H1 (cell line): ENCODE measurements at regions not wholly inside any gene's neighbourhood (a gene's known extent, or its start where the extent isn't known, plus 50 kb on each side); places are given as distances from the start of the nearest gene placed in this dataset.

Experiments used
- CTCF ChIA-PET: fragments of 300-600 bp; sonication (Branson Sonifier 250); formaldehyde crosslinking; loops from one replicate; lab custom pipeline; 2021; ENCODE audit not compliant: partially characterized antibody; lab: Charles Lee
- POLR2A ChIA-PET: fragments of 300-600 bp; sonication (Branson Sonifier 250); formaldehyde crosslinking; loops from one replicate; lab custom pipeline; 2021; ENCODE audit warnings: inconsistent platforms; ENCODE audit not compliant: partially characterized antibody; lab: Charles Lee
- DNase-seq, 2 experiments: peaks; one replicate each; pipeline versions ENCODE4 v3.0.0 to v3.0.0-alpha.2; 2010 to 2022; ENCODE audit warnings: low spot score in 2 of 2, low read depth in 1 of 2, mixed read lengths in 1 of 2
- FAIRE-seq: peaks from 2 replicates; lab custom pipeline; 2011; peaks lifted over from hg19 to GRCh38; lab: Jason Lieb, UNC
- H2AFZ ChIP-seq: 2 replicates; pipeline ENCODE4 v1.8.1; 2012; ENCODE audit warnings: low read length, inconsistent platforms
- H2AK5ac ChIP-seq: 2 replicates; pipeline ENCODE4 v1.6.1; 2013; ENCODE audit warnings: low read depth, low read length
- H2BK120ac ChIP-seq: replicated peaks from 2 replicates; pipeline ENCODE3; 2013; ENCODE audit warnings: low read depth, low read length, inconsistent platforms
- H2BK12ac ChIP-seq: 2 replicates; pipeline ENCODE4 v1.6.1; 2013; ENCODE audit warnings: low read depth, low read length
- H2BK15ac ChIP-seq: 2 replicates; pipeline ENCODE4 v1.6.1; 2013; ENCODE audit warnings: low read length
- H2BK20ac ChIP-seq: 2 replicates; pipeline ENCODE4 v1.6.1; 2013; ENCODE audit warnings: low read length
- H2BK5ac ChIP-seq: 2 replicates; pipeline ENCODE4 v1.6.1; 2013; ENCODE audit warnings: low read depth, low read length
- H3K14ac ChIP-seq: 2 replicates; pipeline ENCODE4 v1.6.1; 2013; ENCODE audit warnings: inconsistent platforms; ENCODE audit not compliant: insufficient read length
- H3K18ac ChIP-seq: 2 replicates; pipeline ENCODE4 v1.6.1; 2013; ENCODE audit warnings: low read length; ENCODE audit errors: extremely low read depth
- H3K23ac ChIP-seq: 2 replicates; pipeline ENCODE4 v1.6.1; 2013; ENCODE audit warnings: inconsistent platforms; ENCODE audit not compliant: insufficient read length
- H3K23me2 ChIP-seq: 2 replicates; pipeline ENCODE4 v1.6.1; 2013; ENCODE audit warnings: low read depth, low read length
- H3K27ac ChIP-seq: 2 replicates; pipeline ENCODE4 v1.6.1; 2011; ENCODE audit warnings: low read depth, low read length, inconsistent platforms
- H3K27me3 ChIP-seq, 4 experiments: replicated peaks in 1 of 4; 1 replicate in 1 of 4; 2 replicates in 3 of 4; pipeline versions ENCODE4 v1.6.1 to v1.8.1; 2011 to 2013; ENCODE audit warnings: low read length in 3 of 4, mild to moderate bottlenecking in 3 of 4, inconsistent platforms in 2 of 4, mixed read lengths in 2 of 4, moderate library complexity in 1 of 4; ENCODE audit not compliant: control insufficient read depth in 3 of 4, insufficient read depth in 3 of 4; ENCODE audit errors: extremely low read depth in 1 of 4
- H3K36me3 ChIP-seq, 4 experiments: 2 replicates each; pipeline versions ENCODE4 v1.6.1 to v1.8.1; 2011 to 2013; ENCODE audit warnings: mild to moderate bottlenecking in 4 of 4, low read length in 3 of 4, moderate library complexity in 2 of 4, control low read depth in 1 of 4, inconsistent platforms in 1 of 4; ENCODE audit not compliant: insufficient read depth in 4 of 4, control insufficient read depth in 2 of 4
- H3K4ac ChIP-seq: replicated peaks from 2 replicates; pipeline ENCODE3; 2013; ENCODE audit warnings: low read length, low read depth, mixed read lengths, inconsistent platforms; ENCODE audit not compliant: insufficient read length
- H3K4me1 ChIP-seq, 4 experiments: replicated peaks in 1 of 4; 1 replicate in 1 of 4; 2 replicates in 3 of 4; pipeline versions ENCODE4 v1.6.1 to v1.8.1; 2011 to 2013; ENCODE audit warnings: low read length in 3 of 4, inconsistent platforms in 2 of 4, mixed read lengths in 1 of 4; ENCODE audit not compliant: insufficient read depth in 4 of 4, control insufficient read depth in 3 of 4
- H3K4me2 ChIP-seq, 2 experiments: 2 replicates each; pipeline versions ENCODE4 v1.6.1 to v1.8.1; 2011 to 2013; ENCODE audit warnings: low read depth in 2 of 2, low read length in 2 of 2, control low read depth in 1 of 2, inconsistent platforms in 1 of 2, mild to moderate bottlenecking in 1 of 2; ENCODE audit not compliant: insufficient read depth in 1 of 2
- H3K4me3 ChIP-seq, 4 experiments: fragments of 200-600, 300-600 bp in 1 of 4; sonication (generic), shearing (Covaris generic), sonication (Bioruptor Twin) in 1 of 4; 2 replicates each; pipeline versions ENCODE4 v1.5.1 to v1.8.1; 2011 to 2016; ENCODE audit warnings: low read length in 4 of 4, low read depth in 3 of 4, control low read depth in 2 of 4, inconsistent platforms in 2 of 4, mild to moderate bottlenecking in 2 of 4, mixed read lengths in 1 of 4, moderate library complexity in 1 of 4; ENCODE audit not compliant: insufficient read depth in 2 of 4; ENCODE audit errors: extremely low read depth in 1 of 4
- H3K56ac ChIP-seq: replicated peaks from 2 replicates; pipeline ENCODE3; 2013; ENCODE audit warnings: low read depth, mild to moderate bottlenecking, mixed read lengths, low read length, inconsistent platforms; ENCODE audit not compliant: insufficient read length
- H3K79me1 ChIP-seq: 2 replicates; pipeline ENCODE4 v1.6.1; 2013; ENCODE audit warnings: low read depth, low read length, control low read depth
- H3K79me2 ChIP-seq, 2 experiments: 2 replicates each; pipeline versions ENCODE4 v1.6.1 to v1.8.1; 2012 to 2013; ENCODE audit warnings: low read length in 2 of 2, mild to moderate bottlenecking in 2 of 2, inconsistent platforms in 1 of 2; ENCODE audit not compliant: insufficient read depth in 2 of 2, control insufficient read depth in 1 of 2
- H3K9ac ChIP-seq, 4 experiments: replicated peaks in 1 of 4; 1 replicate in 1 of 4; 2 replicates in 3 of 4; pipeline versions ENCODE4 v1.6.1 to v1.8.1; 2011 to 2013; ENCODE audit warnings: low read depth in 3 of 4, low read length in 3 of 4, control low read depth in 2 of 4, mild to moderate bottlenecking in 2 of 4, moderate library complexity in 2 of 4, inconsistent platforms in 1 of 4; ENCODE audit errors: extremely low read depth in 1 of 4
- H3K9me3 ChIP-seq, 2 experiments: 2 replicates each; pipeline versions ENCODE4 v1.6.1 to v1.8.1; 2012 to 2013; ENCODE audit warnings: mild to moderate bottlenecking in 2 of 2, moderate library complexity in 2 of 2, control low read depth in 1 of 2, inconsistent platforms in 1 of 2, low read depth in 1 of 2, low read length in 1 of 2, mixed read lengths in 1 of 2; ENCODE audit not compliant: insufficient read depth in 2 of 2
- H4K20me1 ChIP-seq, 2 experiments: replicated peaks in 1 of 2; 2 replicates each; pipeline versions ENCODE3 to v1.8.1; 2011 to 2013; ENCODE audit warnings: inconsistent platforms in 2 of 2, low read length in 2 of 2, mild to moderate bottlenecking in 1 of 2; ENCODE audit not compliant: insufficient read depth in 2 of 2, control insufficient read depth in 1 of 2
- H4K5ac ChIP-seq: 2 replicates; pipeline ENCODE4 v1.6.1; 2013; ENCODE audit warnings: low read length, low read depth, mixed read lengths, inconsistent platforms; ENCODE audit not compliant: insufficient read length
- H4K8ac ChIP-seq: 2 replicates; pipeline ENCODE4 v1.8.0; 2013; ENCODE audit warnings: mild to moderate bottlenecking, moderate library complexity, low read length, inconsistent platforms; ENCODE audit not compliant: insufficient read depth; ENCODE audit errors: extremely low read depth
- H4K91ac ChIP-seq: replicated peaks from 2 replicates; pipeline ENCODE3; 2013; ENCODE audit warnings: low read length, mixed read lengths, inconsistent platforms; ENCODE audit not compliant: insufficient read length
- BRCA1 ChIP-seq: IDR thresholded peaks from 2 replicates; pipeline ENCODE4 v1.6.1; 2012; ENCODE audit warnings: low read depth, low read length, improper control_type of control experiment
- CTCF ChIP-seq, 3 experiments: IDR thresholded peaks; 1 replicate in 2 of 3; 2 replicates in 1 of 3; pipeline versions ENCODE4 v1.5.1 to v1.6.1; 2011; ENCODE audit warnings: low read length in 3 of 3, mild to moderate bottlenecking in 3 of 3, inconsistent platforms in 2 of 3, low read depth in 1 of 3, moderate library complexity in 1 of 3; ENCODE audit not compliant: insufficient read depth in 1 of 3; ENCODE audit errors: control extremely low read depth in 1 of 3
- RAD21 ChIP-seq, 2 experiments: IDR thresholded peaks in 1 of 2; conservative IDR thresholded peaks in 1 of 2; 2 replicates each; pipeline ENCODE4 v1.6.1; 2011; ENCODE audit warnings: low read depth in 2 of 2, low read length in 2 of 2, improper control_type of control experiment in 1 of 2, inconsistent platforms in 1 of 2, mild to moderate bottlenecking in 1 of 2, moderate library complexity in 1 of 2
- RFX5 ChIP-seq: IDR thresholded peaks from 2 replicates; pipeline ENCODE4 v1.6.1; 2011; ENCODE audit warnings: low read depth, low read length, improper control_type of control experiment, borderline replicate concordance
- WGBS, 2 experiments: shearing (Covaris generic) in 1 of 2; methylation state at CpG; one replicate each; pipeline versions ENCODE4 v1.1.6 to v1.1.7; 2013 to 2015; ENCODE audit warnings: low lambda C conversion rate in 2 of 2, mixed read lengths in 2 of 2, inconsistent platforms in 1 of 2, low coverage in 1 of 2, missing lambda C conversion rate in 1 of 2; ENCODE audit not compliant: insufficient replicate concordance in 2 of 2, insufficient coverage in 1 of 2, insufficient read length in 1 of 2; ENCODE audit errors: extremely low coverage in 1 of 2, missing lambda C conversion rate in 1 of 2; 5-methylcytosine and 5-hydroxymethylcytosine counted together

- no peak overlapping the region for H3K56ac ChIP-seq
- H3K23ac ChIP-seq = no peak overlapping the region
- H3K27me3 ChIP-seq = no peaks in the 10 kb centered on the region
- no peak overlapping the region for H3K9ac ChIP-seq
- no peak overlapping the region for H2AK5ac ChIP-seq
- H3K4me2 ChIP-seq = no peak overlapping the region
- H3K4ac ChIP-seq = no peak overlapping the region
- FAIRE-seq (no peak), DNase-seq (no peak)
- H3K36me3 ChIP-seq = no peaks in the 10 kb centered on the region
- POLR2A ChIA-PET = no interaction called here
- H2AFZ ChIP-seq = no peak overlapping the region
- H3K79me2 ChIP-seq = no peaks in the 10 kb centered on the region
- no peak overlapping the region for H3K4me3 ChIP-seq
- no peak overlapping the region for H2BK5ac ChIP-seq
- no peak for TF ChIP-seq BRCA1
- peak in 2 of 3 experiments; percentile 7 to 45; a peak in 2 of 4 replicates for TF ChIP-seq CTCF (IDR thresholded peaks at IDR 0.05; ENCODE audit: control extremely low read depth in 1 of 3, insufficient read depth in 1 of 3, low read depth in 1 of 3, low read length in 3 of 3)
- TF ChIP-seq RFX5 = no peak
- peak; percentile 66 to 70 for TF ChIP-seq RAD21 (IDR thresholded peaks at IDR 0.05 in 1 of 2, conservative IDR thresholded peaks at IDR 0.05 in 1 of 2; ENCODE audit: low read depth in 2 of 2, low read length in 2 of 2)
- TF ChIP-seq, all 59 proteins: peak for 2
- Histone ChIP-seq H3K14ac (no peak overlapping the region), H4K91ac (no peak overlapping the region), H4K8ac (no peak overlapping the region), H4K5ac (no peak overlapping the region), H2BK120ac (no peak overlapping the region), H2BK15ac (no peak overlapping the region), H3K4me1 (peaks cover 0 to 2% (median 0%) of the 10 kb centered on the region in 4 experiments; a peak in 2 of 7 replicates), H2BK20ac (no peak overlapping the region), H3K79me1 (no peaks in the 10 kb centered on the region), H3K9me3 (no peaks in the 10 kb centered on the region), H3K27ac (no peak overlapping the region), H2BK12ac (no peak overlapping the region), H3K18ac (no peak overlapping the region), H4K20me1 (no peaks in the 10 kb centered on the region), H3K23me2 (no peaks in the 10 kb centered on the region)
- CTCF ChIA-PET = interaction anchor here (0.6 to 1.6 kb wide), 8 partner anchors 13 to 941 kb away, joined by 3 to 5 read pairs (median 4); no protein-coding TSS in a partner anchor
- 67% methylated on average over 2 of the region's 2 CpGs; no CpG with 5 or more reads in 1 of the 2 experiments for WGBS, 2 experiments
Measured at GRCh38 chr14:43898687-43899086, 608.4 kb downstream of the FSCB start.
